ENCODE measurements at regions not wholly inside any gene's neighbourhood (a gene's known extent, or its start where the extent isn't known, plus 50 kb on each side); places are given as distances from the start of the nearest gene placed in this dataset.
"Not testable (repeated sequence)": the region's sequence is repeated elsewhere in the genome, so short reads cannot be mapped to it uniquely, and the experiment has no call there.

- DNase-seq: no peak
Measured at GRCh38 chr2:48187503-48187902, 127.0 kb upstream of the FOXN2 start.

GRCh38 chr2:48189552-48190228 lies 124.8 kb upstream of the FOXN2 start:
- DNase-seq: no peak

- no peak for DNase-seq
Measured at GRCh38 chr2:48190230-48190629, 124.3 kb upstream of the FOXN2 start.

- DNase-seq: no peak
Measured at GRCh38 chr2:48194641-48195040, 119.8 kb upstream of the FOXN2 start.

GRCh38 chr2:48195169-48195568 lies 119.3 kb upstream of the FOXN2 start:
- no peak for DNase-seq

- no peak for DNase-seq
Measured at GRCh38 chr2:48197618-48198017, 116.9 kb upstream of the FOXN2 start.

- DNase-seq: no peak
Measured at GRCh38 chr2:48198371-48198770, 116.1 kb upstream of the FOXN2 start.

- DNase-seq: no peak
Measured at GRCh38 chr2:48199070-48199469, 115.4 kb upstream of the FOXN2 start.

- no peak for DNase-seq
Measured at GRCh38 chr2:48200620-48201293, 113.7 kb upstream of the FOXN2 start.

GRCh38 chr2:48201435-48201834 lies 113.0 kb upstream of the FOXN2 start:
- not testable (repeated sequence) for DNase-seq

- DNase-seq: no peak
Measured at GRCh38 chr2:48202863-48203642, 111.4 kb upstream of the FOXN2 start.

GRCh38 chr2:48203668-48204067 lies 110.8 kb upstream of the FOXN2 start:
- no peak for DNase-seq

- DNase-seq: peak in 2 of 56 donors; percentile 48 to 52
Measured at GRCh38 chr2:48204750-48205136, 109.7 kb upstream of the FOXN2 start.

GRCh38 chr2:48205137-48205798 lies 109.2 kb upstream of the FOXN2 start:
- DNase-seq: peak in 51 of 56 donors; percentile 12 to 94 (median 79)

- DNase-seq: not testable (repeated sequence)
Measured at GRCh38 chr2:48206056-48206656, 108.3 kb upstream of the FOXN2 start.

- DNase-seq: no peak
Measured at GRCh38 chr2:48207201-48207641, 107.3 kb upstream of the FOXN2 start.

- no peak for DNase-seq
Measured at GRCh38 chr2:48207851-48208250, 106.6 kb upstream of the FOXN2 start.

- no peak for DNase-seq
Measured at GRCh38 chr2:48209214-48209885, 105.1 kb upstream of the FOXN2 start.

- no peak for DNase-seq
Measured at GRCh38 chr2:48210189-48210588, 104.3 kb upstream of the FOXN2 start.

- DNase-seq: no peak
Measured at GRCh38 chr2:48213646-48214045, 100.8 kb upstream of the FOXN2 start.

- DNase-seq: no peak
Measured at GRCh38 chr2:48218169-48218568, 96.3 kb upstream of the FOXN2 start.
